GM23338 (cell line): ENCODE measurements at regions not wholly inside any gene's neighbourhood (a gene's known extent, or its start where the extent isn't known, plus 50 kb on each side); places are given as distances from the start of the nearest gene placed in this dataset.

Source experiments
- CREB1 ChIP-seq: fragments of 250-450 bp; sonication (Bioruptor Pico); IDR thresholded peaks from 2 replicates; pipeline ENCODE4 v1.5.0; 2020; ENCODE audit warnings: low read depth, mild to moderate bottlenecking, moderate library complexity
- CTCF ChIP-seq, 2 experiments: fragments of 200-600 bp in 1 of 2; sonication (generic) in 1 of 2; conservative IDR thresholded peaks; 2 replicates each; pipeline versions ENCODE4 v1.5.1 to v1.6.1; 2016 to 2017; ENCODE audit warnings: antibody characterized with exemption in 2 of 2, low read depth in 2 of 2, mild to moderate bottlenecking in 2 of 2, moderate library complexity in 1 of 2

DNA sequence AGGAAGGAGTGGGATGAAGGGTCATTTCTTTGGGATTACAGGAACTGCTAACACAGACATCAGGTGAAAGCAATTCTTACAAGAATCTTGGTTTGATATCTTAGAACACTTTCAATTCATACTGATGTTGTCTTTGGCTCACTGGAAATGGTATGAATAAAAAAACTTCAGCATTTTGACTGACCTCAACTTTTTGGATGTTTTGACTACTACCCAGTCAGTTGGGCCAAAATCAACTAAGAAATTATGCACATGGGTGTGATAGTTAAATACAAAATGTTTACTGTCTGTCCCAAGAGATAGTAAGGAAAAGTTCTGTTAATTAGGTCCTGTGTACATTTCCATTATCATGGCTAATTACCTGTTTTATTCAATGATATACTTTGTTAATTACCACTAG is 165.5 kb upstream of the LRIG1 start:
- TF ChIP-seq CREB1 (CRISPR knock-in tag), result no peak
- no peak for TF ChIP-seq CTCF (conservative IDR thresholded peaks at IDR 0.05; ENCODE audit: low read depth in 2 of 2)
